WTC11 (cell line): ENCODE measurements at regions not wholly inside any gene's neighbourhood (a gene's known extent, or its start where the extent isn't known, plus 50 kb on each side); places are given as distances from the start of the nearest gene placed in this dataset.

Experiments
- ATAC-seq: fragments of 200-7000 bp; cut with Tn5 transposase; 2 replicates; pipeline ENCODE4 v1.10.0; 2021; ENCODE audit warnings: mild to moderate bottlenecking, moderate library complexity
- CTCF ChIA-PET: fragments of 300-600 bp; sonication (Branson Sonifier 250); formaldehyde crosslinking; loops from one replicate; lab custom pipeline; 2021; ENCODE audit warnings: antibody characterized with exemption; lab: Charles Lee
- POLR2A ChIA-PET: fragments of 350-600 bp; sonication (Branson Sonifier 250); formaldehyde crosslinking; loops from one replicate; lab custom pipeline; 2021; ENCODE audit warnings: antibody characterized with exemption; lab: Charles Lee
- DNase-seq: peaks from one replicate; pipeline ENCODE4 v3.0.0; 2021; ENCODE audit warnings: low spot score
- H3K27ac Mint-ChIP-seq: 2 replicates; pipeline ENCODE4 v1.8.0; 2021; ENCODE audit warnings: mixed read lengths
- H3K27me3 Mint-ChIP-seq: 2 replicates; pipeline ENCODE4 v1.8.0; 2021; ENCODE audit warnings: low read depth, mild to moderate bottlenecking, moderate library complexity, mixed read lengths
- H3K36me3 Mint-ChIP-seq: 2 replicates; pipeline ENCODE4 v1.8.0; 2021; ENCODE audit warnings: mixed read lengths
- H3K4me1 Mint-ChIP-seq: 2 replicates; pipeline ENCODE4 v1.8.0; 2022; ENCODE audit warnings: mixed read lengths
- H3K4me3 Mint-ChIP-seq: 2 replicates; pipeline ENCODE4 v1.8.0; 2021; ENCODE audit warnings: mild to moderate bottlenecking, moderate library complexity, mixed read lengths
- H3K9me3 Mint-ChIP-seq: 2 replicates; pipeline ENCODE4 v1.8.0; 2021; ENCODE audit warnings: mixed read lengths
- ARID4B ChIP-seq: sonication (generic); formaldehyde crosslinking; IDR thresholded peaks from 2 replicates; pipeline ENCODE4 v1.8.0; 2023; ENCODE audit warnings: missing genetic modification reagents, mild to moderate bottlenecking, borderline replicate concordance
- CBFB ChIP-seq: sonication (generic); formaldehyde crosslinking; IDR thresholded peaks from 2 replicates; pipeline ENCODE4 v1.8.1; 2022; ENCODE audit warnings: mild to moderate bottlenecking, low read depth, missing genetic modification reagents
- E2F4 ChIP-seq: sonication (generic); formaldehyde crosslinking; IDR thresholded peaks from 2 replicates; pipeline ENCODE4 v1.8.1; 2022; ENCODE audit warnings: low read depth, mild to moderate bottlenecking, moderate library complexity, missing genetic modification reagents, borderline replicate concordance
- FOXP1 ChIP-seq: sonication (generic); formaldehyde crosslinking; IDR thresholded peaks from 2 replicates; pipeline ENCODE4 v1.8.0; 2022; ENCODE audit warnings: missing genetic modification reagents, mild to moderate bottlenecking, moderate library complexity, borderline replicate concordance
- GTF2I ChIP-seq: fragments of 250-450 bp; sonication (Bioruptor Pico); conservative IDR thresholded peaks from 2 replicates; pipeline ENCODE4 v1.4.0; 2021; ENCODE audit warnings: mild to moderate bottlenecking
- IRF2 ChIP-seq: sonication (generic); formaldehyde crosslinking; IDR thresholded peaks from 2 replicates; pipeline ENCODE4 v1.8.0; 2022; ENCODE audit warnings: low read depth, missing genetic modification reagents, borderline replicate concordance
- MAX ChIP-seq: sonication (generic); formaldehyde crosslinking; IDR thresholded peaks from 2 replicates; pipeline ENCODE4 v1.8.0; 2022; ENCODE audit warnings: mild to moderate bottlenecking, missing genetic modification reagents
- NR2C2 ChIP-seq: sonication (generic); formaldehyde crosslinking; IDR thresholded peaks from 2 replicates; pipeline ENCODE4 v1.8.0; 2022; ENCODE audit warnings: mild to moderate bottlenecking, missing genetic modification reagents
- OVOL2 ChIP-seq: fragments of 250-450 bp; sonication (Bioruptor Pico); IDR thresholded peaks from 2 replicates; pipeline ENCODE4 v1.9.0; 2021; ENCODE audit warnings: mild to moderate bottlenecking, borderline replicate concordance
- PRDM15 ChIP-seq: sonication (generic); formaldehyde crosslinking; IDR thresholded peaks from 2 replicates; pipeline ENCODE4 v1.8.0; 2022; ENCODE audit warnings: missing genetic modification reagents
- SOX15 ChIP-seq: fragments of 250-450 bp; sonication (Bioruptor Pico); IDR thresholded peaks from 2 replicates; pipeline ENCODE4 v1.9.0; 2021; ENCODE audit warnings: mild to moderate bottlenecking
- ZNF317 ChIP-seq: sonication (generic); formaldehyde crosslinking; IDR thresholded peaks from 2 replicates; pipeline ENCODE4 v1.8.1; 2023; ENCODE audit warnings: low read depth, mild to moderate bottlenecking, moderate library complexity, missing genetic modification reagents, borderline replicate concordance
- TF ChIP-seq, protein P1 (sequence below): sonication (generic); formaldehyde crosslinking; IDR thresholded peaks from 2 replicates; pipeline ENCODE4 v1.8.1; 2022; ENCODE audit warnings: missing genetic modification reagents, borderline replicate concordance
- TF ChIP-seq, protein P2 (sequence below): sonication (generic); formaldehyde crosslinking; IDR thresholded peaks from 2 replicates; pipeline ENCODE4 v1.8.1; 2023; ENCODE audit warnings: mild to moderate bottlenecking, missing genetic modification reagents
- TF ChIP-seq, protein P3 (sequence below): sonication (generic); formaldehyde crosslinking; IDR thresholded peaks from 2 replicates; pipeline ENCODE4 v1.8.1; 2022; ENCODE audit warnings: mild to moderate bottlenecking, moderate library complexity, missing genetic modification reagents
- TF ChIP-seq, protein P4 (sequence below): sonication (generic); formaldehyde crosslinking; IDR thresholded peaks from 2 replicates; pipeline ENCODE4 v1.8.0; 2022; ENCODE audit warnings: mild to moderate bottlenecking, missing genetic modification reagents
- TF ChIP-seq, protein P5 (sequence below): sonication (generic); formaldehyde crosslinking; IDR thresholded peaks from 2 replicates; pipeline ENCODE4 v1.8.1; 2023; ENCODE audit warnings: mild to moderate bottlenecking, missing genetic modification reagents

DNA sequence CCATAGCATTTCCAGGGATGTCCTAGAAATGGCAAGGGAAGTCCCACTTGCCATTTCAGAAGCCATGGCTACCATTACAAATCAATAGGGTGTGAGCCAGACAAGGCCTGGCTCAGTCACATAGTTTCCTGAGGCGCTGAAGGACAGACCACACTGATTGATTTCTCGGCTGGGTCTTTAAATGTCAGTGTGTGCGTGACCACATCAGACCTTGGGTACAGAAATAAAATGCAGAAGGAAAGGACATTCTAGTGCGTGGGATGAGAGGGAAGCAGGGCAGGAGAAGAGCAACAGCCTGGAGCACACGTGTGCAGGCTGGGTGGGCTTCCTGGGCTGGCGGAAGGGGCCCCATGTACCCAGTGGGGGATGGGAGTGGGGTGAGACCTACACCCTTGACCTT is 58.7 kb upstream of the LYRM9 start:
- Mint-ChIP-seq H3K4me1 (peaks cover 31% of the 10 kb centered on the region), H3K27me3 (no peaks in the 10 kb centered on the region; the same call in 1 of the 2 replicates), H3K9me3 (no peaks in the 10 kb centered on the region), H3K36me3 (no peaks in the 10 kb centered on the region), H3K27ac (no peak overlapping the region), H3K4me3 (no peak overlapping the region)
- ATAC-seq, result no peak
- no peak for TF ChIP-seq OVOL2
- TF ChIP-seq, protein P1, sequence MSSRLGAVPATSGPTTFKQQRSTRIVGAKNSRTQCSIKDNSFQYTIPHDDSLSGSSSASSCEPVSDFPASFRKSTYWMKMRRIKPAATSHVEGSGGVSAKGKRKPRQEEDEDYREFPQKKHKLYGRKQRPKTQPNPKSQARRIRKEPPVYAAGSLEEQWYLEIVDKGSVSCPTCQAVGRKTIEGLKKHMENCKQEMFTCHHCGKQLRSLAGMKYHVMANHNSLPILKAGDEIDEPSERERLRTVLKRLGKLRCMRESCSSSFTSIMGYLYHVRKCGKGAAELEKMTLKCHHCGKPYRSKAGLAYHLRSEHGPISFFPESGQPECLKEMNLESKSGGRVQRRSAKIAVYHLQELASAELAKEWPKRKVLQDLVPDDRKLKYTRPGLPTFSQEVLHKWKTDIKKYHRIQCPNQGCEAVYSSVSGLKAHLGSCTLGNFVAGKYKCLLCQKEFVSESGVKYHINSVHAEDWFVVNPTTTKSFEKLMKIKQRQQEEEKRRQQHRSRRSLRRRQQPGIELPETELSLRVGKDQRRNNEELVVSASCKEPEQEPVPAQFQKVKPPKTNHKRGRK (CRISPR knock-in tag), result no peak
- TF ChIP-seq, protein P2, sequence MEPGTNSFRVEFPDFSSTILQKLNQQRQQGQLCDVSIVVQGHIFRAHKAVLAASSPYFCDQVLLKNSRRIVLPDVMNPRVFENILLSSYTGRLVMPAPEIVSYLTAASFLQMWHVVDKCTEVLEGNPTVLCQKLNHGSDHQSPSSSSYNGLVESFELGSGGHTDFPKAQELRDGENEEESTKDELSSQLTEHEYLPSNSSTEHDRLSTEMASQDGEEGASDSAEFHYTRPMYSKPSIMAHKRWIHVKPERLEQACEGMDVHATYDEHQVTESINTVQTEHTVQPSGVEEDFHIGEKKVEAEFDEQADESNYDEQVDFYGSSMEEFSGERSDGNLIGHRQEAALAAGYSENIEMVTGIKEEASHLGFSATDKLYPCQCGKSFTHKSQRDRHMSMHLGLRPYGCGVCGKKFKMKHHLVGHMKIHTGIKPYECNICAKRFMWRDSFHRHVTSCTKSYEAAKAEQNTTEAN, result no peak
- no peak for TF ChIP-seq MAX
- TF ChIP-seq, protein P3, sequence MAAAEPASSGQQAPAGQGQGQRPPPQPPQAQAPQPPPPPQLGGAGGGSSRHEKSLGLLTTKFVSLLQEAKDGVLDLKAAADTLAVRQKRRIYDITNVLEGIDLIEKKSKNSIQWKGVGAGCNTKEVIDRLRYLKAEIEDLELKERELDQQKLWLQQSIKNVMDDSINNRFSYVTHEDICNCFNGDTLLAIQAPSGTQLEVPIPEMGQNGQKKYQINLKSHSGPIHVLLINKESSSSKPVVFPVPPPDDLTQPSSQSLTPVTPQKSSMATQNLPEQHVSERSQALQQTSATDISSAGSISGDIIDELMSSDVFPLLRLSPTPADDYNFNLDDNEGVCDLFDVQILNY (CRISPR knock-in tag), result no peak
- TF ChIP-seq E2F4, result no peak
- TF ChIP-seq NR2C2 (CRISPR knock-in tag), result no peak
- TF ChIP-seq, protein P4, sequence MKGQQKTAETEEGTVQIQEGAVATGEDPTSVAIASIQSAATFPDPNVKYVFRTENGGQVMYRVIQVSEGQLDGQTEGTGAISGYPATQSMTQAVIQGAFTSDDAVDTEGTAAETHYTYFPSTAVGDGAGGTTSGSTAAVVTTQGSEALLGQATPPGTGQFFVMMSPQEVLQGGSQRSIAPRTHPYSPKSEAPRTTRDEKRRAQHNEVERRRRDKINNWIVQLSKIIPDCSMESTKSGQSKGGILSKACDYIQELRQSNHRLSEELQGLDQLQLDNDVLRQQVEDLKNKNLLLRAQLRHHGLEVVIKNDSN, result no peak
- TF ChIP-seq ZNF317 (CRISPR knock-in tag), result no peak
- no peak for TF ChIP-seq SOX15
- no peak for TF ChIP-seq FOXP1 (CRISPR knock-in tag)
- TF ChIP-seq IRF2, result no peak
- TF ChIP-seq, protein P5, sequence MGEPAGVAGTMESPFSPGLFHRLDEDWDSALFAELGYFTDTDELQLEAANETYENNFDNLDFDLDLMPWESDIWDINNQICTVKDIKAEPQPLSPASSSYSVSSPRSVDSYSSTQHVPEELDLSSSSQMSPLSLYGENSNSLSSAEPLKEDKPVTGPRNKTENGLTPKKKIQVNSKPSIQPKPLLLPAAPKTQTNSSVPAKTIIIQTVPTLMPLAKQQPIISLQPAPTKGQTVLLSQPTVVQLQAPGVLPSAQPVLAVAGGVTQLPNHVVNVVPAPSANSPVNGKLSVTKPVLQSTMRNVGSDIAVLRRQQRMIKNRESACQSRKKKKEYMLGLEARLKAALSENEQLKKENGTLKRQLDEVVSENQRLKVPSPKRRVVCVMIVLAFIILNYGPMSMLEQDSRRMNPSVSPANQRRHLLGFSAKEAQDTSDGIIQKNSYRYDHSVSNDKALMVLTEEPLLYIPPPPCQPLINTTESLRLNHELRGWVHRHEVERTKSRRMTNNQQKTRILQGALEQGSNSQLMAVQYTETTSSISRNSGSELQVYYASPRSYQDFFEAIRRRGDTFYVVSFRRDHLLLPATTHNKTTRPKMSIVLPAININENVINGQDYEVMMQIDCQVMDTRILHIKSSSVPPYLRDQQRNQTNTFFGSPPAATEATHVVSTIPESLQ, result no peak
- TF ChIP-seq PRDM15 (CRISPR knock-in tag), result no peak
- TF ChIP-seq ARID4B (CRISPR knock-in tag), result no peak
- no peak for TF ChIP-seq GTF2I (CRISPR knock-in tag)
- no peak for TF ChIP-seq CBFB
- ChIA-PET POLR2A (no interaction called here), CTCF (no interaction called here)
- no peak for DNase-seq
